B cell (primary cell): ENCODE measurements at regions not wholly inside any gene's neighbourhood (a gene's known extent, or its start where the extent isn't known, plus 50 kb on each side); places are given as distances from the start of the nearest gene placed in this dataset.

Source experiments
- ATAC-seq: fragments of 200-7000 bp; cut with Tn5 transposase; one replicate; pipeline ENCODE4 v1.10.0; 2021; ENCODE audit warnings: low read depth, mild to moderate bottlenecking, moderate number of reproducible peaks, moderate library complexity
- CTCF ChIA-PET: fragments of 350-600 bp; sonication (Branson Sonifier 250); formaldehyde crosslinking; loops from one replicate; lab custom pipeline; 2021; ENCODE audit warnings: antibody characterized with exemption, inconsistent platforms; lab: Charles Lee
- POLR2A ChIA-PET: fragments of 350-600 bp; sonication (Branson Sonifier 250); formaldehyde crosslinking; loops from one replicate; lab custom pipeline; 2021; ENCODE audit warnings: antibody characterized with exemption; lab: Charles Lee
- DNase-seq: peaks from one replicate; pipeline ENCODE4 v3.0.0; 2013
- H2AFZ ChIP-seq: 2 replicates; pipeline ENCODE4 v1.6.1; 2012; ENCODE audit warnings: mild to moderate bottlenecking, low read depth, low read length; ENCODE audit not compliant: insufficient read depth, poor library complexity, severe bottlenecking
- H3K27ac ChIP-seq, 2 donors: 1 replicate in 1 of 2; 2 replicates in 1 of 2; pipeline ENCODE4 v1.5.1; 2012 to 2013; ENCODE audit warnings: low read length in 2 of 2, mild to moderate bottlenecking in 2 of 2, moderate library complexity in 1 of 2
- H3K27me3 ChIP-seq, 4 experiments: fragments of 200-600 bp in 1 of 4; sonication (generic) in 1 of 4; replicated peaks in 1 of 4; 1 replicate in 2 of 4; 2 replicates in 2 of 4; pipeline versions ENCODE4 v1.6.1 to v1.7.0; 2013 to 2016; ENCODE audit warnings: low read length in 3 of 4, mild to moderate bottlenecking in 2 of 4, mixed read lengths in 1 of 4, moderate library complexity in 1 of 4; ENCODE audit not compliant: insufficient read depth in 4 of 4, control insufficient read depth in 3 of 4; ENCODE audit errors: control extremely low read depth in 1 of 4
- H3K36me3 ChIP-seq, 2 experiments: replicated peaks in 1 of 2; 1 replicate in 1 of 2; 2 replicates in 1 of 2; pipeline versions ENCODE4 v1.6.1 to v1.7.1; 2013; ENCODE audit warnings: low read length in 1 of 2; ENCODE audit not compliant: insufficient read depth in 2 of 2, control insufficient read depth in 1 of 2; ENCODE audit errors: control extremely low read depth in 1 of 2, extremely low read depth in 1 of 2
- H3K4me1 ChIP-seq, 2 donors: fragments of 200-600 bp in 1 of 2; sonication (generic) in 1 of 2; 1 replicate in 1 of 2; 2 replicates in 1 of 2; pipeline versions ENCODE4 v1.5.1 to v1.6.1; 2013 to 2017; ENCODE audit warnings: low read length in 2 of 2; ENCODE audit not compliant: control insufficient read depth in 2 of 2, insufficient read depth in 2 of 2
- H3K4me2 ChIP-seq: replicated peaks from 2 replicates; pipeline ENCODE3; 2012; ENCODE audit warnings: mild to moderate bottlenecking, low read depth, low read length; ENCODE audit not compliant: poor library complexity, severe bottlenecking
- H3K4me3 ChIP-seq, 5 experiments: fragments of 200-600 bp in 1 of 5; sonication (generic) in 1 of 5; 1 replicate in 3 of 5; 2 replicates in 2 of 5; pipeline versions ENCODE4 v1.5.1 to v1.7.0; 2011 to 2016; ENCODE audit warnings: low read length in 4 of 5, mild to moderate bottlenecking in 4 of 5, low read depth in 2 of 5, control low read depth in 1 of 5, moderate library complexity in 1 of 5; ENCODE audit not compliant: insufficient read depth in 1 of 5; ENCODE audit errors: control extremely low read depth in 1 of 5, extremely low read depth in 1 of 5
- H3K79me2 ChIP-seq: fragments of 200-600 bp; sonication (generic); one replicate; pipeline ENCODE4 v1.6.0; 2016; ENCODE audit warnings: low read length; ENCODE audit not compliant: control insufficient read depth, insufficient read depth
- H3K9ac ChIP-seq: fragments of 200-600 bp; sonication (generic); 2 replicates; pipeline ENCODE4 v1.6.1; 2017; ENCODE audit warnings: mild to moderate bottlenecking, low read length, moderate library complexity
- H3K9me3 ChIP-seq, 3 donors: one replicate each; pipeline versions ENCODE4 v1.6.1 to v1.7.1; 2013; ENCODE audit warnings: low read length in 2 of 3; ENCODE audit not compliant: control insufficient read depth in 2 of 3, insufficient read depth in 1 of 3; ENCODE audit errors: control extremely low read depth in 1 of 3
- H4K20me1 ChIP-seq: 2 replicates; pipeline ENCODE4 v1.6.0; 2012; ENCODE audit warnings: mild to moderate bottlenecking, low read length; ENCODE audit not compliant: insufficient read depth, control insufficient read depth, poor library complexity, severe bottlenecking
- H3K27ac Mint-ChIP-seq: one replicate; pipeline ENCODE4 v1.8.0; 2021; ENCODE audit warnings: mixed read lengths
- H3K27me3 Mint-ChIP-seq: one replicate; pipeline ENCODE4 v1.8.0; 2021; ENCODE audit warnings: mixed read lengths
- H3K4me1 Mint-ChIP-seq: one replicate; pipeline ENCODE4 v1.8.0; 2021; ENCODE audit warnings: mixed read lengths
- H3K4me3 Mint-ChIP-seq: one replicate; pipeline ENCODE4 v1.8.0; 2021; ENCODE audit warnings: mixed read lengths
- H3K9me3 Mint-ChIP-seq: one replicate; pipeline ENCODE4 v1.8.0; 2022; ENCODE audit warnings: mixed read lengths; ENCODE audit not compliant: insufficient read depth
- CTCF ChIP-seq: fragments of 200-600 bp; IDR thresholded peaks from one replicate; pipeline ENCODE4 v1.8.0; 2022; ENCODE audit warnings: antibody characterized with exemption, mild to moderate bottlenecking
- EZH2 ChIP-seq: IDR thresholded peaks from 2 replicates; pipeline ENCODE4 v1.6.1; 2012; ENCODE audit warnings: borderline replicate concordance, low read depth, mild to moderate bottlenecking, moderate library complexity, low read length; ENCODE audit not compliant: insufficient read depth, poor library complexity, severe bottlenecking
- WGBS: methylation state at CpG from one replicate; pipeline ENCODE4 v1.1.5; 2013; ENCODE audit warnings: missing lambda C conversion rate; ENCODE audit not compliant: insufficient coverage; 5-methylcytosine and 5-hydroxymethylcytosine counted together
- intact Hi-C: fragments of 100-400 bp; cut with micrococcal nuclease; formaldehyde crosslinking; loops from one replicate; pipeline ENCODE4 v1.10.0; 2022

GRCh38 chrX:38992441-38993096, 191.3 kb downstream of the MID1IP1 start:
- no peaks in the 10 kb centered on the region for H3K4me1 Mint-ChIP-seq
- intact Hi-C loops, result no loop called here
- Histone ChIP-seq H3K4me3 (no peak overlapping the region), H3K4me1 (no peaks in the 10 kb centered on the region), H3K27me3 (no peaks in the 10 kb centered on the region), H3K36me3 (no peaks in the 10 kb centered on the region), H4K20me1 (no peaks in the 10 kb centered on the region), H3K27ac (no peak overlapping the region), H3K9me3 (no peaks in the 10 kb centered on the region), H3K4me2 (no peak overlapping the region), H3K79me2 (no peaks in the 10 kb centered on the region), H2AFZ (no peak overlapping the region), H3K9ac (no peak overlapping the region)
- H3K27me3 Mint-ChIP-seq, result peaks cover 3% of the 10 kb centered on the region
- no peaks in the 10 kb centered on the region for H3K9me3 Mint-ChIP-seq
- ATAC-seq, result no peak
- 100% methylated on average over 3 of the region's 12 CpGs for WGBS
- H3K27ac Mint-ChIP-seq, result no peak overlapping the region
- ChIA-PET POLR2A (no interaction called here), CTCF (no interaction called here)
- no peak for DNase-seq
- no peak for TF ChIP-seq CTCF
- no peak for TF ChIP-seq EZH2
- H3K4me3 Mint-ChIP-seq, result no peak overlapping the region

GRCh38 chrX:38993500-38993899, 192.2 kb downstream of the MID1IP1 start:
- H3K4me1 Mint-ChIP-seq, result no peaks in the 10 kb centered on the region
- no CpG with 5 or more reads among the region's 1 CpG for WGBS
- Histone ChIP-seq H3K27me3 (no peaks in the 10 kb centered on the region), H3K9ac (no peak overlapping the region), H3K4me1 (no peaks in the 10 kb centered on the region), H2AFZ (no peak overlapping the region), H3K79me2 (no peaks in the 10 kb centered on the region), H3K4me3 (no peak overlapping the region), H3K27ac (no peak overlapping the region), H3K4me2 (no peak overlapping the region), H4K20me1 (no peaks in the 10 kb centered on the region), H3K9me3 (no peaks in the 10 kb centered on the region), H3K36me3 (no peaks in the 10 kb centered on the region)
- intact Hi-C loops, result no loop called here
- ATAC-seq (no peak), DNase-seq (no peak)
- ChIA-PET POLR2A (no interaction called here), CTCF (interaction anchor here (0.7 kb wide), 1 partner anchor 10 kb away, joined by 3 read pairs; no protein-coding TSS in a partner anchor)
- H3K4me3 Mint-ChIP-seq, result no peak overlapping the region
- no peak overlapping the region for H3K27ac Mint-ChIP-seq
- H3K27me3 Mint-ChIP-seq, result peaks cover 3% of the 10 kb centered on the region
- TF ChIP-seq CTCF, result no peak
- TF ChIP-seq EZH2, result no peak
- no peaks in the 10 kb centered on the region for H3K9me3 Mint-ChIP-seq
